Heart left ventricle (tissue), 16 donors: ENCODE measurements at regions not wholly inside any gene's neighbourhood (a gene's known extent, or its start where the extent isn't known, plus 50 kb on each side); places are given as distances from the start of the nearest gene placed in this dataset.

Source experiments
- ATAC-seq, 4 donors: fragments of 200-7000 bp; cut with Tn5 transposase; one replicate each; pipeline ENCODE4 v1.9.1; 2020 to 2022; ENCODE audit warnings: moderate library complexity in 4 of 4, mild to moderate bottlenecking in 3 of 4, moderate number of reproducible peaks in 1 of 4
- DNase-seq, 5 donors: peaks; one replicate each; pipeline ENCODE4 v3.0.0-alpha.2; 2020
- H3K27ac ChIP-seq, 12 donors: fragments of 200-600 bp; sonication (generic) in 4 of 12; one replicate each; pipeline versions ENCODE4 v1.5.0 to v1.8.0; 2016 to 2022; ENCODE audit warnings: mild to moderate bottlenecking in 2 of 12
- H3K27me3 ChIP-seq, 9 donors: fragments of 200-600 bp; sonication (generic) in 2 of 9; one replicate each; pipeline versions ENCODE4 v1.5.1 to v1.8.0; 2016 to 2022; ENCODE audit warnings: mild to moderate bottlenecking in 3 of 9
- H3K36me3 ChIP-seq, 9 donors: fragments of 200-600 bp; sonication (generic) in 2 of 9; one replicate each; pipeline versions ENCODE4 v1.5.0 to v1.8.0; 2018 to 2022; ENCODE audit warnings: mild to moderate bottlenecking in 2 of 9
- H3K4me1 ChIP-seq, 12 donors: fragments of 200-600 bp; sonication (generic) in 4 of 12; one replicate each; pipeline versions ENCODE4 v1.5.0 to v1.8.0; 2016 to 2022; ENCODE audit warnings: mild to moderate bottlenecking in 3 of 12
- H3K4me3 ChIP-seq, 12 donors: fragments of 200-600 bp; sonication (generic) in 4 of 12; one replicate each; pipeline versions ENCODE4 v1.5.0 to v1.8.0; 2017 to 2022; ENCODE audit warnings: mild to moderate bottlenecking in 9 of 12, moderate library complexity in 4 of 12
- H3K9me3 ChIP-seq, 12 donors: fragments of 200-600 bp; sonication (generic) in 4 of 12; one replicate each; pipeline versions ENCODE4 v1.5.0 to v1.8.0; 2016 to 2022; ENCODE audit warnings: mild to moderate bottlenecking in 1 of 12
- CTCF ChIP-seq, 12 donors: fragments of 200-600 bp; sonication (generic) in 4 of 12; IDR thresholded peaks; one replicate each; pipeline versions ENCODE4 v1.5.0 to v1.8.0; 2018 to 2022; ENCODE audit warnings: antibody characterized with exemption in 12 of 12, mild to moderate bottlenecking in 5 of 12
- POLR2A ChIP-seq, 2 donors: fragments of 450-650 bp; IDR thresholded peaks; one replicate each; pipeline ENCODE4 v1.6.1; 2017; ENCODE audit warnings: antibody characterized with exemption in 2 of 2, mild to moderate bottlenecking in 2 of 2, moderate library complexity in 2 of 2
- WGBS, 4 donors: extraction: QIAGEN DNeasy Blood & Tissue Kit in 2 of 4; methylation state at CpG; one replicate each; pipeline versions ENCODE4 v1.1.5 to v1.1.7; 2013 to 2018; 5-methylcytosine and 5-hydroxymethylcytosine counted together
- intact Hi-C, 10 donors: fragments of 100-400 bp; cut with DNase I; formaldehyde crosslinking; loops; one replicate each; pipeline versions ENCODE4 v1.11.1 to v1.14.2; 2022
- donor health status: ischemic (EF 13 %, LVEDD 7.1; RV severe dilation, severe dysfunction).
- donor health status: healthy with polysubstance abuse.
- donor health status: DM: no; HTN: yes; CAD: no.
- donor health status: DM: no; HTN: no; CAD: no.
- donor health status: ischemic (EF 25% LVEDD 6.9; RV normal size, moderate dysfunction).
- donor health status: ischemic (EF 25% LVEDD 5.7; RV mildly dilated, moderate dysfunction).
- donor health status: healthy.
- donor health status: DM: yes; HTN: yes; CAD: no.
- donor health status: ischemic (EF 35%, LVEDD 5.7; RV mildly dilated, moderate dysfunction).
- donor health status: nonischemic (EF 11% LVEDD 7.7; RV severe dilation, severe dysfunction).
- donor health status: DM: yes; HTN: yes; CAD: no.
- donor health status: PGD.
- donor health status: ischemic (EF 29% LVEDD 5.4; RV normal size, mild dysfunction).
- donor health status: nonischemic (EF 23%, LVEDD 6.1; RV moderate dilation, normal function).

- H3K27me3 ChIP-seq: no peaks in the 10 kb centered on the region
Observed at GRCh38 chr6:9192405-9192909, 757.1 kb upstream of the SLC35B3 start.

GRCh38 chr6:9186148-9186547 lies 750.8 kb upstream of the SLC35B3 start:
- intact Hi-C loops: no loop called here
- Histone ChIP-seq H3K9me3 (peaks cover 0 to 3% (median 0%) of the 10 kb centered on the region in 12 donors), H3K4me3 (no peak overlapping the region), H3K36me3 (no peaks in the 10 kb centered on the region), H3K27ac (no peak overlapping the region), H3K4me1 (no peaks in the 10 kb centered on the region), H3K27me3 (no peaks in the 10 kb centered on the region)
- DNase-seq (no peak), ATAC-seq (no peak)
- TF ChIP-seq CTCF (IDR thresholded peaks at IDR 0.05): no peak

More at GRCh38 chr6:9192405-9192909, 757.1 kb upstream of the SLC35B3 start:
- ATAC-seq (no peak), DNase-seq (no peak)
- H3K27ac ChIP-seq: no peak overlapping the region
- no peak for TF ChIP-seq CTCF (IDR thresholded peaks at IDR 0.05)
- no peak for TF ChIP-seq POLR2A (IDR thresholded peaks at IDR 0.05)
- WGBS, 4 donors: 88 to 93% (median 89%) methylated on average over 4 of the region's 4 CpGs
- no peaks in the 10 kb centered on the region for H3K4me1 ChIP-seq
- H3K36me3 ChIP-seq: no peaks in the 10 kb centered on the region
- H3K9me3 ChIP-seq: peaks cover 0 to 6% (median 0%) of the 10 kb centered on the region in 12 donors
- no peak overlapping the region for H3K4me3 ChIP-seq
- intact Hi-C loops: no loop called here

- Histone ChIP-seq H3K27me3 (no peaks in the 10 kb centered on the region), H3K9me3 (no peaks in the 10 kb centered on the region), H3K27ac (no peak overlapping the region), H3K36me3 (no peaks in the 10 kb centered on the region), H3K4me1 (no peaks in the 10 kb centered on the region), H3K4me3 (no peak overlapping the region)
- intact Hi-C loops: no loop called here
- no peak for DNase-seq
- WGBS, 4 donors: 77 to 79% (median 78%) methylated on average over 2 of the region's 2 CpGs
- TF ChIP-seq CTCF (IDR thresholded peaks at IDR 0.05) (no peak), POLR2A (IDR thresholded peaks at IDR 0.05) (no peak)
- no peak for ATAC-seq
Observed at GRCh38 chr6:9178071-9178470, 742.7 kb upstream of the SLC35B3 start.

GRCh38 chr6:9173229-9173628 lies 737.9 kb upstream of the SLC35B3 start:
- H3K4me1 ChIP-seq: no peaks in the 10 kb centered on the region
- no peak for ATAC-seq

More at GRCh38 chr6:9173229-9173628, 737.9 kb upstream of the SLC35B3 start:
- TF ChIP-seq CTCF (IDR thresholded peaks at IDR 0.05): no peak
- no peak for TF ChIP-seq POLR2A (IDR thresholded peaks at IDR 0.05)
- DNase-seq: no peak
- Histone ChIP-seq H3K27ac (no peak overlapping the region), H3K36me3 (no peaks in the 10 kb centered on the region), H3K27me3 (no peaks in the 10 kb centered on the region), H3K4me3 (no peak overlapping the region), H3K9me3 (no peaks in the 10 kb centered on the region)
- 67 to 72% (median 69%) methylated on average over 7 of the region's 7 CpGs for WGBS, 4 donors
- intact Hi-C loops: no loop called here
